MG63 (cell line): ENCODE measurements at regions not wholly inside any gene's neighbourhood (a gene's known extent, or its start where the extent isn't known, plus 50 kb on each side); places are given as distances from the start of the nearest gene placed in this dataset.

ENCODE experiments used
- DNase-seq: peaks from one replicate; pipeline ENCODE4 v3.0.0-alpha.2; 2020
- H3K27me3 ChIP-seq: fragments of 250-450 bp; sonication (Bioruptor Pico); 2 replicates; pipeline ENCODE4 v1.5.1; 2020; ENCODE audit warnings: mild to moderate bottlenecking, moderate library complexity
- H3K36me3 ChIP-seq: fragments of 250-450 bp; sonication (Bioruptor Pico); 2 replicates; pipeline ENCODE4 v1.5.1; 2020; ENCODE audit warnings: mild to moderate bottlenecking, moderate library complexity
- H3K4me3 ChIP-seq: fragments of 250-450 bp; sonication (Bioruptor Pico); 2 replicates; pipeline ENCODE4 v1.5.1; 2020; ENCODE audit warnings: mild to moderate bottlenecking, moderate library complexity
- H3K9me3 ChIP-seq: fragments of 250-450 bp; sonication (Bioruptor Pico); 2 replicates; pipeline ENCODE4 v1.5.1; 2020; ENCODE audit warnings: mild to moderate bottlenecking, moderate library complexity

DNA sequence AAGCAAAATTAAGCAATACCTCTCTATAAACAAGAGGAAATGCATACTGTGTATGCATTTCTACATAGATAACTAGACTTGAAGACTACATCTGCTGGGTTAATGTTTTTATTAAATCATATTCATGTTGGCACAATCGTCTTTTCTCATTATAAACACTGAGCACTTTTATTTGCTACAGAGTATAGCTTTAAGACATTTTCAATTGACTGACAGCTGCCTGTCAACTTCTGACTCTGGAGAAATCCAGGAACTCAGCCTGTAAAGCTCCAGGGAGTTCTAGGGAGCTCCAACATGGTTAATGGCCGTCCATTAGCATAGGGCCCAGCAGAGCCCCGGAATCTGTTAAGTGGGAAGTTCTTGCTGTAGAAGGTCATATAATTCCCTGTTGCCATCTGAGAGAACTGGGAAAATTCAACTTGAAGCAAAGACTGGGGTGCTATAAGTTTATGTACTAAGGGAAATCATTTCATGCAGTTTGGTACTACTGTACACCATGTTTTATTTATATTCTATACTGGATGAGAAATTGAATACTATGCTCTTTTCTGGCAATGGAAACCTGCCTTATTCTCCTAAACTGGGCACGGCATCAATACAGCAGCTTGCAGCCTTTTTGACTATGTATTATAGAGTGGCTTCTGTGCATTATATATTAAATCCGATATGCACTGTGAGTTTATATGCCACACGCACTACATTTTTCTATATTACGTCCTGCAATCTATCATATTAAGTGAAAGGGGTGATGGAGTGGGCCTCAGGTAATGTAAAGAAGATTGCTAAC lies 243.5 kb upstream of the ZNF521 start:
- DNase-seq, result no peak
- Histone ChIP-seq H3K27me3 (no peaks in the 10 kb centered on the region), H3K4me3 (no peak overlapping the region), H3K9me3 (no peaks in the 10 kb centered on the region), H3K36me3 (no peaks in the 10 kb centered on the region)

DNA sequence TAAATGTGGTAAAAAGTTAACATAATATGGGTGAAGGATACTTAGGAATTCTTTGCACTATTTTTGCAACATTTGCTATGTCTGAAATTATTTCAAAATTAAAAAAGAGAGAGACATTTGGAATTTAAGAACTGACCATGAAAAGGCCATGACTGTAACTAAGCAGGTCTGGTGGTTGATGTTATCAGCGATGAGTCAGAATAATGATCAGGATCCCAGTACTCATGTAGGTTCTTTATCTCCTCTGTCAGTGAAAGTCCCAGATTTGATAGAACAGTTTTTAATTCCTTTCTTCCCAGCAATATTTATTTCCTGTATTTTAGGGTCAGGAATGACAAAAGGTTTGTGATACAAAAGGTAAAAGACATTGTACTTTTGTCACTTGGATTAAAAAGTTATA lies 242.4 kb upstream of the ZNF521 start:
- Histone ChIP-seq H3K27me3 (no peaks in the 10 kb centered on the region), H3K36me3 (no peaks in the 10 kb centered on the region), H3K9me3 (no peaks in the 10 kb centered on the region), H3K4me3 (no peak overlapping the region)
- DNase-seq, result no peak

DNA sequence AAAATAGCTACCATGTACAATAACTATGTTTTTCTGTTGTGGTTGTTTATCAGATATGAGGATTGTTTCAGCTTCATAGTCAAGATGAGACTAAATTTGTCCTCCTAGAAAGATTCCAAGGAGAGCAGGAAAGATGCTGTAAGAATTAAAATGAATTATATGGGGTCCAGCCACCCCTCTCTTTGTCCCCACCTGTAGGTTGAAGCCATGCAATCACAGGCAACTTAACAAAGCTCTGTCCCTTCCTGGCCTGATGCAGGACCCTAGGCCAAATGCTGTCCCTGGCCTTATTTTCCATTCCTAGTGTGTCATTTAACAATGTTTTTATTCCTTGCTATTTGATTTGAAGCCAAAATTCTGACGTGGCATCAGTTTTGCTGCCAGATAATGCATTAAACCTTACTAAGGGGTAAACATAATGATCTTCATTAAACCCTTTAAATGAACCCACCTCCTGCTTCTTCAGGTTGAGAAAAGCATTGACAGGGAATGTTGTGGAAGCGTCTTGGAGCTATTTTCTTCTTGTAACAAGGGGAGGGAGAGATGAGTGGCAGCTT lies 240.9 kb upstream of the ZNF521 start:
- Histone ChIP-seq H3K36me3 (no peaks in the 10 kb centered on the region), H3K9me3 (no peaks in the 10 kb centered on the region; the same call in 1 of the 2 replicates), H3K4me3 (no peak overlapping the region), H3K27me3 (no peaks in the 10 kb centered on the region)
- no peak for DNase-seq

DNA sequence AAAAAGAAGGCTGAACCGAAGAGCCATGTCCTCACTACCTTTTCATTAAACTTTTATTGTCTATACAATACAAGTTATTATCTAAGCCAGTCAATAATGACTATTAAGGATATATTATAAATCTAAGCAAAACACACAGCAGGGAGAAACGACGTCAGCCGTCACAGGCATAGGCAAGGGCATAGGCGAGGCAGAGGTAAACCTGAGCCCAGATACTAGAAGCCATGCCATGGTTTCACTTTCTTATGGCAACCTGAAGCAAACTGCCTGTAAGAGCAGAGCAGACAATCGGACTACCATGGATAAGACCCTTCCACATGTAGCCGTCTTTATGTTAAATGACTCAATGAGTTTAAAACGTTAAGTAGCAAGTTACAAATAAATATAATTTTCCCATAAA lies 238.5 kb upstream of the ZNF521 start:
- no peak for DNase-seq
- no peak overlapping the region for H3K4me3 ChIP-seq
- H3K27me3 ChIP-seq, result no peaks in the 10 kb centered on the region
- H3K9me3 ChIP-seq, result peaks cover 8% of the 10 kb centered on the region; the same call in 1 of the 2 replicates
- H3K36me3 ChIP-seq, result no peaks in the 10 kb centered on the region

DNA sequence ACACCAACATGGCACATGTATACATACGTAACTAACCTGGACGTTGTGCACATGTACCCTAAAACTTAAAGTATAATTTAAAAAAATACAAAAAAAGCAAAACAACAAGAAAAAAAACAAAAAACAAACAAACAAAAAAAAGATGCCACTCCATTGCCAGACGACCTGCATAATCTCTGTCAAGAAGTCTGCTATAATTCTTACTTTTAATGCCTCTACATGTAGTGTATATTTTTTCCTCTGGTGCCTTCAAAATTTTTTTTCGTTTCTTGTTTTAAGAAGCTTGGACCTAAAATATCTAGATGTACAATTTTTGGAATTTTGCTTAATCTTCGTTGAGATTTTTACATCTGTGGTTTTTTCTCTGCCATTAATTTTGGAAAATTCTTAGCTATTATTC lies 235.6 kb upstream of the ZNF521 start:
- peaks cover 8% of the 10 kb centered on the region; the same call in 1 of the 2 replicates for H3K9me3 ChIP-seq

DNA sequence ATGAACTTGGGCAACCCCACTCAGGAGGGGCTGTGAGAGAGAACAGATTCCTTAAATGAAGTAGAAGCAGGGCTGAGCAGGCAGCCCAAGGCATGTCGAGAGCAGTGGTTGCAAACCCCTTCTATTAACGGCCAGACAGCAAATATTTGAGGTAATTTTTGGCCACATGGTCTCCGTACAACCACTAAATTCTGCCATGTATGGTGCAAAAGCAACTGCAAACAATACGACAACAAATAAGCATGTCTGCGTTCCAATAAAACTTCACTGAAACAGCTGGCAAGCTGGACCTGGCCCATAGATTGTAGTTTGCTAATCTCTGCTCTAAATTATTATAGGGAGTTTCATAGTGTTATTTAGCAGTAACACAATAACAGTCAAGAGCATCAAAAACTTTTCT lies 217.0 kb upstream of the ZNF521 start:
- DNase-seq, result no peak
- no peak overlapping the region for H3K4me3 ChIP-seq
- no peaks in the 10 kb centered on the region for H3K9me3 ChIP-seq
- H3K27me3 ChIP-seq, result no peaks in the 10 kb centered on the region
- no peaks in the 10 kb centered on the region for H3K36me3 ChIP-seq

More for the DNA sequence above, 235.6 kb upstream of the ZNF521 start:
- no peaks in the 10 kb centered on the region for H3K27me3 ChIP-seq
- H3K36me3 ChIP-seq, result no peaks in the 10 kb centered on the region
- DNase-seq, result no peak
- H3K4me3 ChIP-seq, result no peak overlapping the region

DNA sequence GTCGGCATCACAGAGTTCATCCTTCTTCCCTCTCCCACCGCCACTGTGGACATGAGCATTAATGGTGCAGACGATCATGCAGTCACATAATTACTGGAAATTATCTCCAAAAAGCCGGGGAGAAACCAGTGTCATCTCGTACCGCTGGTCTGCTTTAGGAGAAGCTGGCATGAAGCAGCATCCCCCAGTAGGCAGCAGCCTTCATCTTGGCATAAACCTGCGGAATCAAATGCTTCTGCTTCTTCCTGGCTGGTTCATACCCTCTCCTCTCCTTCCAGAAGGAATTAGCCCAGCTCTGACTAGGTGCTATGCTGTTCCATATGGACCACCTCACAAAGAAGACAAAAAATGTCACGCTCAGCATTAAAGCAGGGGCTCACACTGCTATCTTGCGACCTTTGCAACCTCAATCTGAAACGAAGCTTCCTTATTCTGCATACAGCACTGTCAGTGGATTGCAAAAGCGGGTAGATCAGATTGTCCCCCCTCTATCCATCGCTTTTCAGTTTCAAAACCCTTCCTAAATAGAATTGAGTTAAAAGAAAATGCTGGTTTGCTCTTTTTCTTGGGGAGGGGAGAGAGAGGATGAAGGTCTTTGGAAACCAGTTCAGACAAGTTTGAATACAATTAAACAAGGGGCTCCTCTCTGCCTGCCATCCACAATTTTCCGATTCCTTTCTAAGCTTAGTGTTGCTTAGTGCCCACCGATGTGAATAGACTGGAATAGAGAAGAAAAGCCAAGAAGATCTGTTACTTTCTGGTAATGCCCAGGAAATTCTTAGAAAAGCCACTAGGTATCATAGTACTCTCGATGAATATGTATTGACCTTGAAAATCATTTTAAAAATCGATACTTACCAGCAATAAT lies 212.1 kb upstream of the ZNF521 start:
- Histone ChIP-seq H3K9me3 (no peaks in the 10 kb centered on the region), H3K36me3 (no peaks in the 10 kb centered on the region), H3K4me3 (no peak overlapping the region), H3K27me3 (no peaks in the 10 kb centered on the region)
- no peak for DNase-seq

DNA sequence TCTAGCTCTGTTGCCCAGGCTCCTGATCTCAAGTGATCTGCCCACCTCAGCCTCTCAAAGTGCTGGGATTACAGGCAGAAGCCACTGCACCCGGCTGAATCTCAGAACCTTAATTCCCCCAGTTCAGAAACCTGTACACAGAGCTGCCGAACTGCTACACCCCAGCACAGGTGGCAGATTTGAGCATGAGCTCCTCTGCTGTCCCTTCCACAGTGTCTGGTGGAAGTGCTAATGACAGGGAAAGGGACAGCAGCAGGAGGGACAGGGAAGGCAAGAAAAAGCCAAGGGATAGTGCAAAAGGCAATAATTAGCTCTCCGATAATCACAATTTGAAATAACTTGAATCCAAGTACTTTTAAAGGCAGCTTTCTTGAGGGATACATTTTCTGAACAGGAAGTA lies 211.4 kb upstream of the ZNF521 start:
- no peaks in the 10 kb centered on the region for H3K9me3 ChIP-seq
- DNase-seq, result no peak
- H3K4me3 ChIP-seq, result no peak overlapping the region
- no peaks in the 10 kb centered on the region for H3K36me3 ChIP-seq
- no peaks in the 10 kb centered on the region for H3K27me3 ChIP-seq

DNA sequence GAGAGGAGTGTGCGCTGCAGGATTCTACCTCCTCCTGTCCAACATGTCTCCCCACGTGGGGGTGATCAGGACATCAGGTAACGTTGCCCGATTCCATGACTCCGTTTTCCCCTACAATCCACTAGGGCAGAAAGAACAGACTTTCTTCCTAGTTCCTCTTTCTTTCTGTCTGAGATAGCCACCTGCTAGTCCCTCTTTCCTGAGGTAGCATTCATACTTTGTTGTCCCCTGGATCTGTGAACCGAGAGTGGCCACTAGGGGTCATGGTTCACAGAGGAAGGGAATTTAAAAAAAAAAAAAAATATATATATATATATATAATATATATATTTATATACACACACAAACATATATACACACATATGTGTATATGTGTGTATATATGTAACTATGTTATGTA lies 210.0 kb upstream of the ZNF521 start:
- Histone ChIP-seq H3K36me3 (no peaks in the 10 kb centered on the region), H3K9me3 (no peaks in the 10 kb centered on the region), H3K27me3 (no peaks in the 10 kb centered on the region), H3K4me3 (no peak overlapping the region)
- peak; percentile 7 for DNase-seq

DNA sequence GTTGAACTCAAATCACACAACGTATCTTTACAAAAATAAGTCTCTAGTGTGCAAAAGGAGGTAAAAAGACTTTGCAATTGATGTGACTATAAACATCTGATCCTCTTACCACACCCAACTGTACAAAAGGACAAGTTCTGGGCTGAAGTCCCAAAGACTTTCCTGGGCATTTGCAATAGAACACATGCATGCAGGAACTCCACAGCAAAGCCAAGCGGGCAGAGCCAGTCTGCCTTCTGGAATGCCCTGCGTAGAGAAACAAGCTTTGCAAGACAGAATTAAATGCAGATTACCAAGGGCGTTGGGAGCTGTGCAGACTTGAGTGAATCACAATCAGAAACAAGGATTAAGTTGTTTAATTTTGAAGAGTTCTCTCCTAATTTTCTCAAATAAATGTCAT lies 208.4 kb upstream of the ZNF521 start:
- Histone ChIP-seq H3K36me3 (no peaks in the 10 kb centered on the region), H3K9me3 (no peaks in the 10 kb centered on the region), H3K4me3 (no peak overlapping the region), H3K27me3 (no peaks in the 10 kb centered on the region)
- DNase-seq, result no peak

DNA sequence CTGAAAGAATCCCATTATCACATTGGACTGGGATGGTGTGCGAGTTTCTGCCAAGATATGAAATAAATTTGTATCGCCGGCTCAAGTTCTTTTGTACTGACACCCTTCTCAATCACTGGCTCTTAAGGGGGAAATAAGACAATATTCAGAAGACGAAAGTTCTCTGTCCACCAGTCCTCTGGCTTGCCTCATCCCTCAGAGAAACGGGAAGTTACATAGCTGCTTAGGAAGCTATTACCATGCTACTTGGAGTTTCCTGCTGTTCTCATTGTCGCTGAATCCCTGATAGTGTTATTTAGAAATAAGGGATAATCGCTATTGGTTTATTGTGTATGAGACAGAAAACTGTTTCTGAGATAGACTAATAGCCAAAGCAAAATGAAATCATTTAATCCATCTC lies 205.0 kb upstream of the ZNF521 start:
- no peaks in the 10 kb centered on the region for H3K27me3 ChIP-seq
- no peak for DNase-seq
- H3K4me3 ChIP-seq, result no peak overlapping the region
- H3K9me3 ChIP-seq, result no peaks in the 10 kb centered on the region
- no peaks in the 10 kb centered on the region for H3K36me3 ChIP-seq

DNA sequence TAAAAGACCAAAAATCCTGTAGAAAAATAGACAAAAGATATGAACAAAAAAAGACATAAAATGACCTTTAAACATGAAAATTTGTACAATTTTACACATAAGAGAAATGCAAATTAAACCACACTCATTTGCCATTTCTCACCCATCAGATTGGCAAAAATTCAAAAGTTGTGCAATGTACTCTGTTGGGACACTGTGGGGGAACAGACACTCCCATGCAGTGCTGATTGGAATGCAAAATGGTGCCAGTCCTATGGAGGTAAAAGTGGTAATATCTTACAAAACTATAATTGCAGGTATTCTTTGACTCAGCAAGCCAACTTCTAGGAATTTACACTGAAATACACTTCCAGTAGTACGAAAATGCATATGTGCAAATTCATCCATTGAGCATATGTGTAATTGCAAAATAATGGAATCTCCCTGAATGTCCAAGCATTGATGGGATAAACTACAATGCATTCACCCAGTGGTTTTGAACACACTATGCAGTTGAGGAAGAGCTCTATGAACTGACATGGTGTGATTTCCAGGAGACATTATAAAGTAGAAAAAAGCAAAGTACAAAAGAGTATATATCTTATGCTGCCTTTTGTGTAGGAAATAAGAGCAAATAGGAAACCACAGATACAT lies 201.8 kb upstream of the ZNF521 start:
- Histone ChIP-seq H3K27me3 (no peaks in the 10 kb centered on the region), H3K4me3 (no peak overlapping the region), H3K9me3 (no peaks in the 10 kb centered on the region), H3K36me3 (no peaks in the 10 kb centered on the region)
- no peak for DNase-seq

DNA sequence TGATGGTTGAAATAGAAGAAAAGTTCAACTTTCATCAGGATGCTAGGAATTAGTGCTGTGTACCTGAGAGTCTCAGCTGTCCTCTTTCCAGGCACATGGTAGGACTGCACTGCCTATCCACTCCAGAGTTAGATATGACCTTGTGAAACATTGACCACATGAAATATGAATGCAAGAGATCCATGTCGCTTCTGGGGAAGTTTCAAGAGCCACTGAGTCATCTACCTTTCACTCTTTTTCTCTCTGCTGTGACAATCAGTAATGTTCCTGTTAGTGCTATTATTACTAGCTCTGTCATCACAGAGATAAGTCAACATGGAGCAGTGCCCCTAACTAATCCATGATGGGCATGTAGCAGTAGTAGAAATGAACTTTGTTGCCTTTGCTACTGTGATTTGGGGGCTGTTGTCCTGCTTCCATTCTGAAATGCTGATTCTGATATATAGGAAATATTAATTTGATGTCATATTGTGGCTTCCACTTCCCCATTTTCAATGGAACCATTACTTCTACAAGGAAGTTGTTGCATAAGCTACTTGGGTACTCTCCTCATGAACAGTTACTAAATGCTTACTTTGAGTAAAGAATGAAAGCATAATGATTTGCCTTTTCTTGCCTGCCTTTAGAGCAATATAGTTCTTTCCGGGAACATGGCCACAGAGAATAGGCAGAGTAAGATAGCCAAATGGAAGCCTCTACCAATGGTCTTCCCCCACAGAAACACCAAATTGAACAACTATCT lies 192.8 kb upstream of the ZNF521 start:
- Histone ChIP-seq H3K4me3 (no peak overlapping the region), H3K27me3 (no peaks in the 10 kb centered on the region), H3K36me3 (no peaks in the 10 kb centered on the region), H3K9me3 (peaks cover 2% of the 10 kb centered on the region; the same call in 1 of the 2 replicates)
- no peak for DNase-seq

DNA sequence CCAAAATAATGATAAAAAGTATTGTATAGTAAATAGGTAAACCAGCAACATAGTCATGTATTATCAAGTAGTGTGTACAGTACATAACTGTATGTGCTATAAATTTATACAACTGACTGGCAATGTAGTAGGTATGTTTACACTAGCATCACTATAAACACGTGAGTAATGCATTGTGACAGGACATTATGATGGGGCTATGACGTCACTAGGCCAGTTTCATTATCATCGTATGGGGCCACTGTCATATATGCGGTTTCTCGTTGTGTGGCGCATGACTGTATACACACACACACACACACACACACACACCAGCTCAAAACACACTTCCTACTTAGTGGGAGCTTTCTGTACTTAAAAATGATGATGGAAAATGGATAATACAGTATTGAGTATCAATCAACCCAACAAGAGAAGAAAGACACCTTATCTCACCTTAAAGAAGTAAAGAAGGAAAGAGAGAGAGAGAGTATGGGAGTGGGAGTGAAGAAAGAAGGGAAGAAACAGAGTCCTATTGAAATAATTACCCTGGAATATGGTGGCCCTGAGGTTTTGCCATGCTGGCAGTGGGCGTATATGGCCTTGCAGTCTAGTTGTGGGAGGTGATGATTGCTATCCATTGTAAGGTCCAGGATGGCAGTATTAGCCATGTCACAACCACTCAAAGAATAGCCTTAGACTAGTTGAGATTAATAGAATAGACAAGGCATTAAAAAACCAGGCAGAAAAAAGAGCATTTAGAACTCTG lies 186.4 kb upstream of the ZNF521 start:
- H3K4me3 ChIP-seq, result no peak overlapping the region
- no peaks in the 10 kb centered on the region for H3K9me3 ChIP-seq
- DNase-seq, result no peak
- H3K36me3 ChIP-seq, result no peaks in the 10 kb centered on the region
- H3K27me3 ChIP-seq, result no peaks in the 10 kb centered on the region

DNA sequence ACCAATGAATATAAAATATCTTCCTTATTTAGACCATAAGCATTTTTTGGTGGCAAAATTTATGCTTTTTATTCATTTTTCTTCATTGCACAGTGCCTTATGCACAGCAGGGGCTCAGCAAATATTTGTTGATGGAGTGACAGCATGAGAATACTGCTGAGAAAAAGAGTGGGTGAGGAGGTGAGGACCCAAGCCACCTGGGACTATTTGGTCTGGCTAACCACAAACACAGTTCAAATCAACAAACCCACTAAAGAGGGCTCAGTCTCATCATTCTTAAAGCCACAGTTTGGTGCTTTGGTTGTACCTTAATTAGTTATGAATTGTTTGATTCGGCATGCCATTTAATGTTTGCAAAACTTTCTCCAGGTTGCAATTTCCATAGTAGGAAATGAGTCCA lies 183.5 kb upstream of the ZNF521 start:
- H3K4me3 ChIP-seq, result no peak overlapping the region
- no peaks in the 10 kb centered on the region for H3K27me3 ChIP-seq
- no peaks in the 10 kb centered on the region for H3K9me3 ChIP-seq
- no peak for DNase-seq
- no peaks in the 10 kb centered on the region for H3K36me3 ChIP-seq

DNA sequence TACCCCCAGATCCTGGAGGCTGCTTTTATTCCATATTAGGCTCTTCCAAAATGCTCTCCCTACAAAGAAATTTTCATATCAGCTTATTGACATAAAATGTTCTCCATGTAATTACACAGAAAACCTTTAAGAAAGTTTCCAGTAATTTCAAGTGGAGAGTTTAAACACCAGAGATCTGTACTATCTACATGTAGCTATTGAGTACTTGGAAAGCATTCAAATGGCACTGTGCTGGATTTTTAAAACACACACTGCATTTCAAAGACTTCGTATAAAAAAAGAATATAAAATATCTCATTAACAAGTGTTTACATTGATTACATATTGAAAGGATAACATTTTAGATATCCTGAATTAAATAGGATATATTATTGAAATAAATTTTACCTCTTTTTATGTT lies 182.4 kb upstream of the ZNF521 start:
- DNase-seq, result no peak
- H3K4me3 ChIP-seq, result no peak overlapping the region
- H3K9me3 ChIP-seq, result no peaks in the 10 kb centered on the region
- H3K27me3 ChIP-seq, result no peaks in the 10 kb centered on the region
- no peaks in the 10 kb centered on the region for H3K36me3 ChIP-seq
